ENCODE measurements at regions not wholly inside any gene's neighbourhood (a gene's known extent, or its start where the extent isn't known, plus 50 kb on each side); places are given as distances from the start of the nearest gene placed in this dataset.
A peak's percentile ranks its signal among the peaks of the same experiment; 100 is the strongest.

- no peaks in the 10 kb centered on the region for H3K36me3 ChIP-seq (replicated peaks in 1 of 2)
- H3K4me1 ChIP-seq (replicated peaks in 1 of 2), result no peaks in the 10 kb centered on the region
- H3K4me3 ChIP-seq, result no peak overlapping the region
- peak in 6 of 7 donors; percentile 18 to 52 (median 25) for DNase-seq
- H3K27me3 ChIP-seq, result no peaks in the 10 kb centered on the region
- intact Hi-C loops (cut with DNase I), result no loop called here
- 46 to 57% (median 47%) methylated on average over 3 of the region's 3 CpGs for WGBS, 4 donors
- no peaks in the 10 kb centered on the region for H3K9me3 ChIP-seq (replicated peaks in 1 of 3)
- H3K27ac ChIP-seq, result no peak overlapping the region
- no peak for TF ChIP-seq POLR2A (IDR thresholded peaks at IDR 0.05)
- TF ChIP-seq, protein P1, sequence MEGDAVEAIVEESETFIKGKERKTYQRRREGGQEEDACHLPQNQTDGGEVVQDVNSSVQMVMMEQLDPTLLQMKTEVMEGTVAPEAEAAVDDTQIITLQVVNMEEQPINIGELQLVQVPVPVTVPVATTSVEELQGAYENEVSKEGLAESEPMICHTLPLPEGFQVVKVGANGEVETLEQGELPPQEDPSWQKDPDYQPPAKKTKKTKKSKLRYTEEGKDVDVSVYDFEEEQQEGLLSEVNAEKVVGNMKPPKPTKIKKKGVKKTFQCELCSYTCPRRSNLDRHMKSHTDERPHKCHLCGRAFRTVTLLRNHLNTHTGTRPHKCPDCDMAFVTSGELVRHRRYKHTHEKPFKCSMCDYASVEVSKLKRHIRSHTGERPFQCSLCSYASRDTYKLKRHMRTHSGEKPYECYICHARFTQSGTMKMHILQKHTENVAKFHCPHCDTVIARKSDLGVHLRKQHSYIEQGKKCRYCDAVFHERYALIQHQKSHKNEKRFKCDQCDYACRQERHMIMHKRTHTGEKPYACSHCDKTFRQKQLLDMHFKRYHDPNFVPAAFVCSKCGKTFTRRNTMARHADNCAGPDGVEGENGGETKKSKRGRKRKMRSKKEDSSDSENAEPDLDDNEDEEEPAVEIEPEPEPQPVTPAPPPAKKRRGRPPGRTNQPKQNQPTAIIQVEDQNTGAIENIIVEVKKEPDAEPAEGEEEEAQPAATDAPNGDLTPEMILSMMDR (IDR thresholded peaks at IDR 0.05), result peak in 5 of 6 experiments; percentile 7 to 44 (median 40)
Measured at GRCh38 chr12:61654698-61655097, 605.5 kb upstream of the USP15 start.

DNA sequence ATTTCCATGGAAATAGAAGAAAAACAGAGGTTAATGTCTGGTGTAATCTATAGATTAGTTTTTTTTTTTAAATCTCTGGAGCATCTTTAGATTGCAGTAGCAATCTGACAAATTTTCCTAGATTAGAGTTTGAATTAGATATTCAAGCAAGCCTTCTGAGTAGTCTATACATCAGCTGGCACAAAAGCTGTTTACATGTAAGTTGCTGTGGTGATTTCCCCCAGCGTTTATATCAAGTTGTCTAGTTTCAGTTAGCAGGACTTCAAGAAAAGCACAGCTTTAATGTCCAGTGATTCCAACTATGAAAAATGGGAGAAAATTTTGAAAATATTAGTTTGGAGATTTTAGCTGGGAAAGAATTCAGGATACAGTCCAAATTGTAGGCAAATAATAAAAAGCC is 605.0 kb upstream of the USP15 start:
- H3K27ac ChIP-seq, result no peak overlapping the region
- WGBS, 4 donors, result 69 to 85% (median 77%) methylated on average over 1 of the region's 1 CpG
- no peak for DNase-seq
- intact Hi-C loops (cut with DNase I), result no loop called here
- no peak for TF ChIP-seq POLR2A (IDR thresholded peaks at IDR 0.05)
- TF ChIP-seq, protein P1 (IDR thresholded peaks at IDR 0.05), result no peak
- H3K4me3 ChIP-seq, result no peak overlapping the region
- no peaks in the 10 kb centered on the region for H3K27me3 ChIP-seq
- no peaks in the 10 kb centered on the region for H3K4me1 ChIP-seq (replicated peaks in 1 of 2)
- H3K9me3 ChIP-seq (replicated peaks in 1 of 3), result no peaks in the 10 kb centered on the region
- H3K36me3 ChIP-seq (replicated peaks in 1 of 2), result no peaks in the 10 kb centered on the region

DNA sequence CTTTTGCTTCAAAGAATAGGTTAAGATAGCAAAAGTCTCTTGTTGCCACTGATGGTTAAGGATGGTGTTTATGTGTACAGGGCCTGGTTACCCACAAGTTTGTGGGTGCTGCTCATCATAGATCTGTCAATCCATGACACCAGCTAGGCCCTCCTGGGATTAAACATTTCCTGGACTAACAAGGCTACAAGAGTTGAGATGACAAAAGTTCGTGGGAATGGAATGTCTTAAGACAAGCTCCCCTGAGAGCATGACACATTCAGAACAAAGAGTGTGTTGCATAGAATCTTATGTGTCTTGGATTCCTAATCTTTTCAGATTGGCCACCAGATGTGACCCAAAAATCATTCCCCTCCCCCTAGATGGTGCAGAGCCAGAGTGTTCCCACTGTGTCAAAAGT is 592.5 kb upstream of the USP15 start:
- H3K36me3 ChIP-seq (replicated peaks in 1 of 2), result no peaks in the 10 kb centered on the region
- intact Hi-C loops (cut with DNase I), result no loop called here
- no peaks in the 10 kb centered on the region for H3K27me3 ChIP-seq
- 23 to 66% (median 61%) methylated on average over 1 of the region's 1 CpG for WGBS, 4 donors
- H3K9me3 ChIP-seq (replicated peaks in 1 of 3), result no peaks in the 10 kb centered on the region
- no peaks in the 10 kb centered on the region for H3K4me1 ChIP-seq (replicated peaks in 1 of 2)
- no peak for TF ChIP-seq POLR2A (IDR thresholded peaks at IDR 0.05)
- TF ChIP-seq, protein P1 (IDR thresholded peaks at IDR 0.05), result no peak
- no peak overlapping the region for H3K4me3 ChIP-seq
- H3K27ac ChIP-seq, result no peak overlapping the region
- no peak for DNase-seq

DNA sequence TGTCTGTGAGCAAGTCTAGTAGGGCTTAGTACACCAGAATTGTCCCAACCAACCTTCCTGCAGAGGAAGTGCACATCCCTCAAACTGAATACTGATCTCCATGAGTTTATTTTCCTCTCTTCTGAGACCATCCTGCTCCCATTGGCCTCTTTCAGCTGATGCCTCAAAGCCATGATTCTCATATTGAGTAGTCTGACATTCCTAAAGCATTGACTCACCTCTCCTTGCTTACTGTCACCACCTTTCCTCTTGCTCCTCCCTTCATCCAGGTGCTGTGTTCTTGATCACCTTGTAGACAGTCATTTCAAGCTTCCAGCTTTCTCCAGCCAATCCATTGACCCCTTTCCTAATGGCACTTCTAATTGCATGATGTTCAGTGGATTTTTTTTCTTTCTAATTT is 583.7 kb upstream of the USP15 start:
- Histone ChIP-seq H3K9me3 (replicated peaks in 1 of 3) (no peaks in the 10 kb centered on the region), H3K27me3 (no peaks in the 10 kb centered on the region), H3K27ac (no peak overlapping the region), H3K4me1 (replicated peaks in 1 of 2) (no peaks in the 10 kb centered on the region), H3K4me3 (no peak overlapping the region), H3K36me3 (replicated peaks in 1 of 2) (no peaks in the 10 kb centered on the region)
- DNase-seq, result no peak
- TF ChIP-seq POLR2A (IDR thresholded peaks at IDR 0.05), result no peak
- TF ChIP-seq, protein P1 (IDR thresholded peaks at IDR 0.05), result no peak
- intact Hi-C loops (cut with DNase I), result no loop called here

All from adrenal gland (tissue), 9 donors.